NT2/D1 (cell line): ENCODE measurements at regions not wholly inside any gene's neighbourhood (a gene's known extent, or its start where the extent isn't known, plus 50 kb on each side); places are given as distances from the start of the nearest gene placed in this dataset.

ENCODE experiments used
- DNase-seq: peaks from one replicate; pipeline ENCODE4 v3.0.0-alpha.2; 2011; ENCODE audit warnings: low read depth, low spot score
- H3K27me3 ChIP-seq: 2 replicates; pipeline ENCODE4 v1.6.0; 2011; ENCODE audit warnings: mild to moderate bottlenecking; ENCODE audit not compliant: insufficient read length, insufficient read depth
- H3K36me3 ChIP-seq: 2 replicates; pipeline ENCODE4 v1.6.1; 2011; ENCODE audit warnings: mild to moderate bottlenecking, low read length, mixed read lengths; ENCODE audit not compliant: insufficient read depth, insufficient read length
- H3K4me1 ChIP-seq: 2 replicates; pipeline ENCODE4 v1.5.1; 2011; ENCODE audit not compliant: insufficient read depth, insufficient read length
- H3K4me3 ChIP-seq: 2 replicates; pipeline ENCODE4 v1.5.1; 2011; ENCODE audit warnings: low read depth; ENCODE audit not compliant: insufficient read length
- H3K9ac ChIP-seq: 2 replicates; pipeline ENCODE4 v1.6.0; 2011; ENCODE audit warnings: low read depth; ENCODE audit not compliant: insufficient read length
- H3K9me3 ChIP-seq: 2 replicates; pipeline ENCODE4 v1.5.1; 2011; ENCODE audit warnings: mild to moderate bottlenecking, low read length; ENCODE audit not compliant: insufficient read depth
- SUZ12 ChIP-seq: IDR thresholded peaks from 2 replicates; pipeline ENCODE4 v1.6.1; 2011; ENCODE audit not compliant: insufficient read length, insufficient read depth; ENCODE audit errors: extremely low read depth
- YY1 ChIP-seq: IDR thresholded peaks from 2 replicates; pipeline ENCODE4 v1.6.1; 2011; ENCODE audit not compliant: insufficient read length, insufficient read depth
- ZNF274 ChIP-seq: IDR thresholded peaks from 2 replicates; pipeline ENCODE4 v1.6.1; 2011; ENCODE audit warnings: mild to moderate bottlenecking, low read depth, low read length

GRCh38 chr2:180672377-180672776 lies 308.0 kb upstream of the UBE2E3 start:
- H3K27me3 ChIP-seq = no peaks in the 10 kb centered on the region
- no peak overlapping the region for H3K9ac ChIP-seq
- H3K4me3 ChIP-seq = no peak overlapping the region
- no peak for DNase-seq
- no peak for TF ChIP-seq YY1
- TF ChIP-seq ZNF274 = no peak
- TF ChIP-seq SUZ12 = no peak
- H3K9me3 ChIP-seq = no peaks in the 10 kb centered on the region
- no peaks in the 10 kb centered on the region for H3K36me3 ChIP-seq
- no peaks in the 10 kb centered on the region for H3K4me1 ChIP-seq

GRCh38 chr2:180670302-180671003 lies 310.0 kb upstream of the UBE2E3 start:
- H3K4me3 ChIP-seq = no peak overlapping the region
- H3K36me3 ChIP-seq = no peaks in the 10 kb centered on the region
- no peaks in the 10 kb centered on the region for H3K4me1 ChIP-seq
- H3K9ac ChIP-seq = no peak overlapping the region
- no peaks in the 10 kb centered on the region for H3K9me3 ChIP-seq
- TF ChIP-seq SUZ12 (no peak), YY1 (no peak), ZNF274 (no peak)
- DNase-seq = no peak
- no peaks in the 10 kb centered on the region for H3K27me3 ChIP-seq

GRCh38 chr2:180669016-180669415 lies 311.4 kb upstream of the UBE2E3 start:
- no peak overlapping the region for H3K9ac ChIP-seq
- no peak overlapping the region for H3K4me3 ChIP-seq
- no peaks in the 10 kb centered on the region for H3K9me3 ChIP-seq
- no peaks in the 10 kb centered on the region for H3K36me3 ChIP-seq
- no peak for DNase-seq
- H3K27me3 ChIP-seq = no peaks in the 10 kb centered on the region
- TF ChIP-seq YY1 = no peak
- TF ChIP-seq SUZ12 = no peak
- no peak for TF ChIP-seq ZNF274
- H3K4me1 ChIP-seq = no peaks in the 10 kb centered on the region

- no peaks in the 10 kb centered on the region for H3K36me3 ChIP-seq
- H3K9ac ChIP-seq = no peak overlapping the region
- no peaks in the 10 kb centered on the region for H3K9me3 ChIP-seq
- H3K27me3 ChIP-seq = no peaks in the 10 kb centered on the region
- TF ChIP-seq SUZ12 (no peak), ZNF274 (no peak), YY1 (no peak)
- no peak overlapping the region for H3K4me3 ChIP-seq
- no peak for DNase-seq
- H3K4me1 ChIP-seq = no peaks in the 10 kb centered on the region
These were observed 315.9 kb upstream of the UBE2E3 start for GRCh38 chr2:180664507-180664906.

- no peak overlapping the region for H3K4me3 ChIP-seq
- TF ChIP-seq YY1 (no peak), ZNF274 (no peak), SUZ12 (no peak)
- no peak overlapping the region for H3K9ac ChIP-seq
These were observed 317.4 kb upstream of the UBE2E3 start for GRCh38 chr2:180662941-180663471.

GRCh38 chr2:180662521-180662920 lies 317.9 kb upstream of the UBE2E3 start:
- H3K27me3 ChIP-seq = no peaks in the 10 kb centered on the region
- no peak for DNase-seq

More at GRCh38 chr2:180662941-180663471, 317.4 kb upstream of the UBE2E3 start:
- no peaks in the 10 kb centered on the region for H3K27me3 ChIP-seq
- H3K4me1 ChIP-seq = no peaks in the 10 kb centered on the region
- no peaks in the 10 kb centered on the region for H3K9me3 ChIP-seq
- no peaks in the 10 kb centered on the region for H3K36me3 ChIP-seq
- DNase-seq = no peak

GRCh38 chr2:180661686-180662030 lies 318.7 kb upstream of the UBE2E3 start:
- Histone ChIP-seq H3K27me3 (no peaks in the 10 kb centered on the region), H3K36me3 (no peaks in the 10 kb centered on the region), H3K4me1 (no peaks in the 10 kb centered on the region), H3K9me3 (no peaks in the 10 kb centered on the region), H3K4me3 (no peak overlapping the region), H3K9ac (no peak overlapping the region)
- DNase-seq = no peak
- TF ChIP-seq ZNF274 (no peak), SUZ12 (no peak), YY1 (no peak)

More at GRCh38 chr2:180662521-180662920, 317.9 kb upstream of the UBE2E3 start:
- no peaks in the 10 kb centered on the region for H3K9me3 ChIP-seq
- no peak overlapping the region for H3K4me3 ChIP-seq
- no peaks in the 10 kb centered on the region for H3K36me3 ChIP-seq
- H3K9ac ChIP-seq = no peak overlapping the region
- H3K4me1 ChIP-seq = no peaks in the 10 kb centered on the region
- TF ChIP-seq YY1 = no peak
- TF ChIP-seq SUZ12 = no peak
- no peak for TF ChIP-seq ZNF274
